AG20443 (cell line): ENCODE measurements at regions not wholly inside any gene's neighbourhood (a gene's known extent, or its start where the extent isn't known, plus 50 kb on each side); places are given as distances from the start of the nearest gene placed in this dataset.

Experiments used
- DNase-seq: peaks from one replicate; pipeline ENCODE4 v3.0.0; 2012; ENCODE audit warnings: low spot score, mixed read lengths

DNA sequence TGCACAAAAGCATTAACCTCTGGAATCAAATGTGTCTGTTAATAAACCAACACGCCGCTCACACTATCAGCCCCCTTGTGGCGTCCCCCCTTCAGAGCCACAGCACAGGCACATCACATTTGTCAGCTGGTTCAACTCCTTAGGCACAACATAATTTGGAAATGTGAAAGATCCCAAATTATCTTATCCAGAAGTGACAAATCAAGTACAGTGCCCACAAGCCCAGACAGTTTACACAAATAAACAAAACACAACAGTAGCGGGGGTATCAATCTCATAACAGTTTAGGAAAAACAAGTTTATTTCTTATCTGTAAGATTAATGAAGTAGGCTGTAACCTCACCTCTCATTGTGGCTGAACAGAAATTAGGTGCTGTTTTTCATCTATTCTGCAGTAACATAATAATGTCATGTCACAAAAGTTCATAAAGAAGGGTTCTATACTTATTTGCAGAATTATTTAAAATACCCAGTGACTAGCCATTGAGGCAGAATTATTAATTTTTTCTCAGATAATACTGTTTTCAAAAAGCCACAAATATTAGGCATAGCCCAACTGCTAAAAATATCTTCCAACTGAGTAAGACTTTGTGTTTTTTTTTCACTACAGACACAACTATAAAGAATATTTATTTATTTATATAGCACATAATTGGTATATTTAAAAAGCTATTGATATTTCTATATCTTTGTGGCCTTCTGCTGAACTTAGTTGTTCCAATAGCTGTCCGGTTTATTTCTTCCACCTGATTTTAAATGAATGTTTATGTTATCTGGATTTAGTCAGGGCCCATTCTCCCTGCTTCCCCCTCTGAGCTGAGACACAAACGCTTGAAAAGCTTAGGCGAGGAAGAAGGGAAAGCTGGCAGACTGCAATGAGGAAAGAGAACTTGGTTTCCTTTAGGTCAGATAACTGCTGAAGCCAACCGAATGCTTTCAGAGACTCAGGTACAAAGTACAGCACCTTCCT is 214.7 kb downstream of the QDPR start:
- DNase-seq: no peak

DNA sequence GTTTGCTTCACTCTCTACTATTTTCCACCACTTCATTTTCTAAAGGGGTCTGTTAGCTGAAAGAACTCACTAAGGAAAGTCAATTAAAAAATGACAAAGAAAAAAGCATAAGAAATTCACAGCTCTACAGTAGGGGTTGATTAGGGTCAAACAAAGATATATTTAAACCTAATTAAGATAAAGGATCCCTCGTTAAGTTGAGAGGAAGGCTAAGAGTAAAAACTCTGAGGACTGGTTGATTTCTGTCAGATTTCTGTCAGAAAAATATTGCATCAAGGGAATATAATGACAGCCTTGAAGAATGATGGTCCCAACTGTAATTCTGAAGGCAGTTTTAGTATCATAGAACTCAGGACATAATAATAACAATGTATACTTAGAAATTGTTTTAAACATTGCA is 218.0 kb downstream of the QDPR start:
- no peak for DNase-seq

DNA sequence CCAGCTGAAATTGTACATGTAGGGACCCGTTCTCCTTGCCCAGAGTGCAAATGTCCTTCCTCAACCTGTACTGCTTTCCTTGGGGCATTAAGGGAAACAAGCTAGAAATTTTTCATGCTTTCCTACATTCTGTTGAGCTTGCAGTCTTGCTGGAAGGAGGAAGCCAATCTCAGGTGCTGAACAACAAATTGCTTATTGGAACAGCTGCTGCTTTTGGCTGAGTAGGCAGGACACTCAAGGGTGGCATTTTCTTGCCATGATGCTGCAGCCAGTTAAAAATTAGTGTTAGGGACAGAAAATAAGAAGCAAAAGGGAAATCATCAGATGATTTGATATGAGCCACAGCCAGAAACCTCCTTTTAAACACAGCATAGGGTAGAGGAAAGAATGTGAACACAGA is 223.7 kb downstream of the QDPR start:
- no peak for DNase-seq

DNA sequence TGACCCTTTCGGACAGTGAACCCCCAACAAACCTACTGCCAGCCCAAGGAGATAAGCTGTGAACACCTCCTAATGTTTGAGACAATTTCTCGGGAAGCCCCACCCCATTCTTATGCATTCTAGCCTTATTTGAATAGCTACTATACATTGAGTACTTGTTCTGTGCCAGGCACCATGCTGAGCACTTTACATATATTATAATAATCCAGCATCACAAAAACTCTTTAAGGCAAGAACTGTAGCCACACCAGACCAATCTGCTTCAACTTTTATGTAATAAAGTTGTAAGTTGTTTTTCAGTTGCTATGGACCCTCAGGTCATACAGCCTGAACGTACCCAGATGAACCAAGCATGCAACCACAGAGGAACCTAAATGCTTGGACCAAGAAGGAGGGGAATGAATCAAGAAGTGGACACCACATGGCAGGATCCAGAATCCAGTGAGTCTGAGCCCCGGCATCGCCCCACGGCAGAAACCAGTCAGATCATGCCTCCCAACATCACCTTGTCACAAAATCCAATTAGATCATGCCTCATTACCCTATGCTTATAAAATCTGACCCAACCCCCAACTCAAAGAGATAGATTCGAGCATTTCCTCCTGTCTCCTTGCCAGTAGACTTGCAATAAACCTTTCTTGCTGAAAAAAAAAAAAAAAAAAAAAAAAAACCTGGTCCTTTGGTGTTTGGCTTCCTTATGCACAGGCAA is 225.0 kb downstream of the QDPR start:
- DNase-seq: no peak

DNA sequence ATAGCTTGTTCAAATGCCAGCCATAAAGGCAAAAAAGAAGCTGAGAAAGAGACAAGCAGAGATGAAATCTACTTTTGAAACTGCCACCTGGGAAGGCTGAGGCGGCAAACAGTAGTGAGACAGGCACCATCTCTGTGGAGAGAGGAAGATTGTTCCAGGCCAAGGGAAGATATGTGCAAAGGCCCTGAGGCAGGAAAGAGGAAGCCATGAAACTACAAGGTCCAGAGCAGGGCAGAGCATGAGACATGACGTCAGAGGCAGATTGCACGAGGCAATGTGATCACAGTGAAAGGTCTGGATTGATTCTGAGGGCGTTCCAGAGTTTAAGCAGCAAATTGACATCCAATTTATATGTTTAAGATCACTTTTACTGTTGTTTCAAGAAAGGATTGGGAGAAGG is 226.1 kb downstream of the QDPR start:
- no peak for DNase-seq

DNA sequence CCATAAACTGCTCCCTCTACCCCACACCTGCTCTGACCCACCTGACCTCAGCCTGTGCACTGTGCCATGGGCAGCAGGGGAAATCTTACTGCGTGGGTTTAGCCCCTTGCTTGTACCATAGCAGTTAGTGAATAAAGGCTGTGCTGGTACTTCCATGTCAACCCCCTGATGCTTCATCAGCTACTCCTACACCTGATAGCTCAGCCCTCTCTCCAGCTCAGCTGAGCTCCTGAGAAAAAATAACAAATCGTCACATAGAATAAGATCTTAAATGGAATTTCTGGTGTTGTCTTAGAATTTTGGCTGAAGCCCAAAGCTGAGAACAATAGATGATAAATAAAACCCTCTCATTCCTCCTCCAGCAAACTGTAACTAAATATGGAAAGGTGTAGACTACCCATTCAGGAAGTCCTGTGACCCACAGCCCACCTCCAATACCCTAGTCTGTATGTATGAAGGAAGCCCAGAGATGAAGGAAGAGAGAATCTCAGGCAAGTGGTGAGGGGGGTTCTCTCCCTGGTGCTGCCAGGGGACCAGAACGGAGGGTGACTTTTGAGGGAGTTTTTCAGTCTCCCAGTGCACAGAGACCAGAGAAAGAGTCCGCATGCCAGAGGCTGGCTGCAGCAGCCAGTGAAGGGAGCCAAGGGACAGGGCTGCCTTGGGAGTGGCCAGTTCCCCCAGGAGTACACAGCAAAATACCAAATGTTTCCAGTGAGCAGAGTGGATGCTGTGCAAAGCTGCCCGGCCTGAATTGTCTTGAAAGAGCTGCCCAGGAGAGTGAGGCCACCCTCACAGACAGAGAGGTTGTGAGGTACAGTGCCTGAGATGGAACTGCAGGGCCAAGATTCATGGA is 227.3 kb downstream of the QDPR start:
- DNase-seq: peak; percentile 26

DNA sequence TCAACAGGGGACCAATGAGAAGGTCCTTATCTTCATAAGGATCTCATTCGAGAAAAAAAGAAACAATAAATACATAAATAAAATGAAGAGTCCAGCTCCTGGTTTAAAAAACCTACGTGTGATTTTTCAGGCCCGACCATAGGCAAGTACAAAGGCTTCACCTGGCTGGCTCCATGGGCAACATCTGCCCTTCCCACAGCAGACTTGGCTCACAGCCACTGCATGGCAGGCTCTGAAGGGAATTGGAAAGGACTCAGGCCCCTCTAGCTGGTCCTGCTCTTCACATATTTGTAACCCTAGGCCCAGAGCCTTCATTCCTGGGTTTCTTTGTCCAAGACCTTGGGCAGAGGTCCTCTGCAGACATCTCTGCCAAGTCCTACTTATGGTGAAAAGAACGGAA is 228.1 kb downstream of the QDPR start:
- no peak for DNase-seq

DNA sequence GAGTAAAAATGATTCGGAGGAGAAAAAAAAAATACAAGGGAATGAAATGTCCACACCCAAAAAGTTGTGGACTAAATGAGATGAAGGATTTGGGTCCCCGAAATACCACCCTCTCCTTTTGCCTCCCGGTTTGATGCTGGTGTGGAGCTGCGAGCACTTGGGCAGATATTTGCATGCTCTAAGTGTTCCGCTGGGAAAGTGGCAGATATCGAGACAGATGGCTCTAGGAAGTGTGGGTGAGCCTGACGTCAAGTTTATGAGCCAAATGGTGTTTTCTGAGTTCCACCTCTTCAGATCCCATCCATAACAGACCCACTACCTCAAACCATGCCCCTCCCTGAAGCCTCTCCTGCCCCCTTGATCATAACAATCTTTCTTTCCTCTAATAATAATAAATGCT is 228.6 kb downstream of the QDPR start:
- DNase-seq: no peak

DNA sequence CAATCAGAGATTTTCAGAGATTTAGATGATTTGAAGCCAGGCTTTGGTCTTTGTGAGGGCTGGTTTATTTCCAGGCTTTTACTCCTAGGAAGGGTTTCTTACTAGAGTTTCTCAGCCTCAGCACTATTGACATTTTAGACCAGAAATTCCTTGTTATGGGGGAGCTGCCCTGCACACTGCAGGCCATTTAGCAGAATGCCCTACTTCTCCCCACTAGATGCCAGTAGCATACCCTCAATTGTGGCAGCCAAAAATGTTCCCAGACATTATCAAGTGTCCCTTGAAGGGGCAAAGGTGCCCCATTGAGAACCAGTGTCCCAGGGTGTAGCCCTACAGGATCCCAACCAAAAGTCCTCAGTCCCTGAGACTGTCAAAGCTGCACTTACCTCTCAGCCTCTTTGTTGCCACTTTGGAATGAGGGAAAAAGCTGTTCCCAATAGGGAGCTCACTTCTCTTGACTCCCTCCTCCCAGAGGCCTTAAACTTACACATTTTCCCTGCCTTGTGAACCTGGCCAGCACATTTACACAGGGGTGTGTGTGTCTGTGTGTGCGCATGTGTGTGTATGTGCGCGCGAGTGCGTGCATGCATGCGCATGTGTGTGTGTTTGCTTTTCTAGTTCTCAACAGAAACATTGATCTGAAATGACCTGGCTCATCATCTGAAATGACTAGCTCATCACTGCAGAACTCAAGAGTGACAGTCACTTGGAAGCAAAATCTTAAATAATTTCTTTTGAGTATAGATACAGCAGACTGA is 231.4 kb downstream of the QDPR start:
- no peak for DNase-seq

DNA sequence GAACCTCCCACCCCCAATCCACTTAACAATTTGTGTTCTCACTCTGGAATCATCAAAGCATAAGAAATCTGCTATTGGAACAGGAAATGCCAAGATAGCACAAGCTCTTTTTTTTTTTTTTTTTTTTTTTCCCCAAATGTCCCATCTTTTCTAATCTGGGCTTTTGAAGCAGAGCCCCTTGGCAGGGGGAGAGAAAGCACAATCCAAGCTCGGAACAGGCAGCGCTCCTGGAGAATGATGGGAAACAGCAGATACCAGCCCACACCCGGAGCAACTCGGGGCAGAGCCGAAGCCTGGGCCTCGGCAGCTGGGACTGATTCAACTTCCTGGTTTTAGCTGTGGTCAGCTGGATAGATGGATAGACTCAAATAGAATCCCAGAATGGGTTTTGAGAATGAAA is 235.1 kb downstream of the QDPR start:
- peak; percentile 88 for DNase-seq

DNA sequence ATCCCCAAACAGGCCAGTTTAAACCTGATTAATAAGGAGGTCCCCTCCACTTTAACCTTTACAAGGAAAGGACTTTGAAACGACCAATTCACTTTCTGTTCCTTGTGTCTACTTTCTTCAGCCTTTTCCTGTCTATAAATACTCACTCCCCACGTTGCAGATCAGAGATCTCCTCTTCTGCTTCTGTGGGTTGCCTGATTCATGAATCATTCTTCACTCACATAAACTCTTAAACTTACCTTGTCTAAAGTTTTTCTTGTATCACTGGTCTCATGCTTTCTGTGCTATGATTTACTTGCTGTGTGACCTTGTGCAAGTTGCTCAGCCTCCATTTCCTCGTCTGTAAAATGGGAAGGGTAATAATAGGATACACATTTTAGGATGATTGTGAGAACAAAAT is 236.1 kb downstream of the QDPR start:
- no peak for DNase-seq

DNA sequence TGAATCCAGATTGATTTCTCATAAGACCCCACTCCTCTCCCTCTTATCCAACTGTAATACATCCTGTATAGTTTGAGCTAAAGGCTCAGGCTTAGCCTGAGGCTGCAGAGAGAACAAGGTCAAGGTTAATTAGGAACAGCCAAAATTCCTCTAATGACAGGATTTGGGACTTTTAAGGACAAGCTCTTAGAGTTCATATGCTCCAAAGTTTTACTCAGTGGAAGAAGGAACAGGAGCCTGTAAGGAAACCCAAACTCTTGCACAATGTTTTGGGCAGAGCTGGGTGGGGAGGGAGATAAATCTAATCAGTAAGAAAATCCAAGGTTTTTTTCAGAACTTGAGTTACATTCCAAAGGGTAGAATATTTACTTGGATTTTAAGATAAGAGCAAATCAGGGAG is 238.8 kb downstream of the QDPR start:
- DNase-seq: no peak

DNA sequence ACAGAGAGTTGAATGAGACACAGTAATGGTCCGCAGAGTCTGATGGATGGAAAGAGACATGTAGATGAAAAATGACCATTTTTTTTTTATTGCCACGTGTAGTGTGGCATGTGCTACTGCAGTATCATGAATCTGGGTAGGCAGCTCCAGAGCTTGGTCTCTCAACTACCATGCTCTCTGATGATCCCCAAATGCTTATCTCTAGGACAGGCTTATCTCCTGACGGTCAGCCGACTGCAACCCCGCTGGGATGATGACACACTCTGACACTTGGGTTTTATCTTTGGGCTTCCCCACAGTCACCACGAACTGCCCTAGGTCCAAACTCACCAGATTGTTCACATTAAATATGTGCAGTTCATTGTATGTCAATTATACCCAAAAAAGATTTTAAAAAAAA is 239.7 kb downstream of the QDPR start:
- no peak for DNase-seq

DNA sequence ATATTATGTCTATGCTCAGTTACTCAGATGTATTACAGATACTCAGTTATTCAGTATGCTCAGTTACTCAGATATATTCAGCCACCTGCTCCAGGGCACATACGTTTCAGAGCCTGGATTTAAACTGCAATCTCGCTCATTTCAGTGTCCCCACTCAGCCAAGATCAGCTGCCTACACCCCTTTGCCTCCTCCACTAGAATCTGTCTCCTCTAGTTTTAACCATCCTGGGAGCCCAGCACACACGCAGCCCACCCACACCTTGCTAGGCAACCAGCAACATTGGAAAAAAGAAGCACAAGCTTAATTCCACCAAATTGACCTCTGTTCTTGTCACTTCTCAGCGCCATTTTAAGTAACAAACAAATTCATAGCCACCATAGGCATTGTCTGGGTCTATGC is 246.2 kb downstream of the QDPR start:
- no peak for DNase-seq

DNA sequence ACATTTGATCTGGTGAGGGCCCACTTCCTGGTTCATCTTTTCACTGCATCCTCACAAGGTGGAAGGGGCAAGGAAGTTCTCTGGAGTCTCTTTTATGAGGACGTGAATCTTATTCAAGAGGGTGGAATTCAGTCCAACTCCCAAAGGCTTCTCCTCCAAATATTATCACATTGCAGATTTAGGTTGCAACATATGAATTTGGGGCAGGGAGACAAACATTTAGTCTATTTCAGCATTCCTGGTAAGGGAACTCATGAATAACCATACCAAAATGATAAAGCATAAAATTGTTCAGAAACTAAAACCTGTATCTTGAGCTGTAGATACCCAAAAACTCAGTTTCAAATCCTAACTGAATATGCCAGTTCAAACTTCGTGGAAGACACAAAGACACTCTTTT is 246.8 kb downstream of the QDPR start:
- DNase-seq: no peak

DNA sequence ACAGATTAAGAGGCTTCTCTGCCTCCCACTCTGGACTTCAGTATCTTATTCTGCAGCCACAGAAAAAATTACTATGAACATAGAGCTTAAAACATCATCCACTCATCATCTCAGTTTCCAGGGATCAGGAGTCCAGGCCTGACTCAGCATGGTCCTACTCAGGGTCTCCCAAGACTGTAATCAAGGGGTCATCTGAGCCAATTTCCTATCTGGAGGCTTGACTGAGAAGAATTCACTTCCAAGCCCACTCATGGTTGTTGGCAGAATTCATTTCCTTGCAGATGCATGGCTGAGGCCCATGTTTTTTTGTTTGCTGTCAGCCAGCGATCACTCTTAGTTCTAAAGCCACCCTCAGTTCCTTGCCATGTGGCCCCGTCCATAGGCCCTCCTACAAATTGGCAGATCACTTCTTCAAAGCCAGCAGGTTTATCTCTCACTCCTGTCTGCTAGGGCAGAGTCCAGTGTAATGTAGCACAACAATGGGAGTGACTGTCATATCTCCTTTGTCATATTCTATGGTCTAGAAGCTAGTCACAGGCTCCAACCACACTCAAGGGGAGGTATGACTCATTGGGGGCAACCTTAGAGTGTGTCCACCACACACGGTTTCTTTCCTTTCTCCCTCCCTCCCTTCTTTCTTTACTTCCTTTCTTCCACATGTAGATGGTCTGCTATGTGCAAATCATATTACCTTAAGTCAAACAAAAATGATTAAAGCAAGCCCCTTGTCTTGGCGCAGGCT is 251.6 kb downstream of the QDPR start:
- DNase-seq: no peak

DNA sequence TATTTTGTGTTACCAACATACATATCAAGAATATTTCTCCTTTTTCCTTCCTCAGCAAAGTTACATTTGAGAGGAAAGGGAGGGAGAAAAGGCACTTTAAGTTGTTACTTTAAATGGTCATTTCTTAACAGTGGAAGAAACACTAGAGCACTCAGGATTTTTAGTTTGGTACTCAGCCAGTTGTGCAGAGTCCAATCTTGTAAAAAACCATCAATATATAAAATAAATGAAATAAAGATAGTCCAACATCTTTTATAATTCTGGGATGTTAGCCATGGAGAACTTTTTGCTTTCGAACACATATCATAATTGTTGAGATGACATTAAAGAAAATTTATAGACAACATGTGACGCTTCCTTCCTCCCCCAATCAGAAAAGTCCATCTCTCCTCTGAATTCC is 253.8 kb downstream of the QDPR start:
- DNase-seq: no peak

DNA sequence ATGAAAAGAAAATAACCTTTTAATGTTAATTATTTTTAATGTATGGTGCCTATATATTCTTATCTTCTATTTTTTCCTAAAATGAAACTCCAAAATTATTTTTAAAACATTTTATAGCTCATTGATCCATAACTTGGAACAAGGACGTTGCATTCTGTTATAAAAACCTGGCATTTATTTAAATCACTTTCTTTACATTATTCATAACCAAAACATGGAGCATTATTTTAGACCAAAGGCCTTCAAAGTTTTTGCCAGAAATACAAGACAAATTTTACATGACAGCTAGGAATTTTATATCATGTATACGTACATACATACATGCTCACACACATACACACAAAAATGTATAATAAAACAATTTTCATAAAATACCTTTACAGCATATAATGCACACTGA is 259.8 kb downstream of the QDPR start:
- no peak for DNase-seq

DNA sequence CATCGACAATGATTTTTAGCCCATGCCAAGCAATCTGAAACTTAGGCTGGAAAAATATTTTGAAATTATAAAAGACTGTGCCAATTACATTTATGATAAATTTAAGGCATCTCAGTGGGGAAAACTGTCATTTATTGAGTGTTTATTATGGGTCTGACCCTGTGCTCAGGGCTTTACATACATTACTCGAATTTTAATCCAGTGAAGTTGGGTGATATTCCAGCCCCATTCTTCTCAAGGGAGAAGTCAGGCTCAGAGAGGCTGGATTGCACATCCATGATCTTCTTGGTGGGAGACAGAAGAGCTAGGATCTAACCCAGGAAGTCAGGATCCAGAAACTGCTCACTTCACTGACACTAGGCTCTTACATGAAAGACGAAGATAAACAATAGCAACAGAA is 260.8 kb downstream of the QDPR start:
- no peak for DNase-seq

DNA sequence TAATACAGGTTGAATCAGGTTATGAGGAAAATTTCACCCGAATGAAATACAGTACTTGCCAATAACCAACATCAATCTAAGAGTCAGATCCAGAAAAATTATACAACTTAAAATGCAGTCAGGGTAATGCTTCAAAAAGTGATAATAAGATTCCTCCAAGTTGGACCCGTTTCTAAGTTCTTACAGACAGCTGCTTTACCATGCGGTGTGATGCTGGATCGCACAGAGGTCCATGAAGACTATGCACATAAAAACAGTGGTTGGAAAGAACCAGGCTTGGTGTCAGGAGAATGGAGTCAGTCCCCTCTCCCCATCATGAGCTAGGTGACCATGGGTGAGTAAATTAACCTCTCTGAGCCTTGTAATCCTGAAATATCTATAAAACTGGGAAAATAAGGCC is 261.3 kb downstream of the QDPR start:
- no peak for DNase-seq

DNA sequence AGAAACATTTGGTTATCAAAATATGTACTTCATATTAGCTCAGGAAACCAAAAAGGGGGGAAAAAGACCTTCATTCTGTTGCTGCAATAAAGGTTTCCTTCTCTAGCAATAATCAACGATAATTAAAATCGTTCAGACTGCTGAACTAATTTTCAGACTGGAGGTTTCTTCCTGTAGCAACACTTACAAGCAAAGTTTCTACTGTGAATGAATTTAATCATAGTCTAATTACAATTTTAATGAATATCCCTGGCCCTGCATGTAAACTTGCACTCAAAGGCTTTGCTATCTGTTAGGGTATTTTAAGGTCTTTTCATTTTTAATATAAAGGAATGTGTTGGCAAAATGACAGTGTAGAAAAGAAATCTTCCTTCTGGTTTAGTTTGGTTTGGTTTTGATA is 265.2 kb downstream of the QDPR start:
- no peak for DNase-seq
